Suppressor macrophage (primary cell): ENCODE measurements at regions not wholly inside any gene's neighbourhood (a gene's known extent, or its start where the extent isn't known, plus 50 kb on each side); places are given as distances from the start of the nearest gene placed in this dataset.
"Not testable (repeated sequence)": the region's sequence is repeated elsewhere in the genome, so short reads cannot be mapped to it uniquely, and the experiment has no call there.

Experiments used
- DNase-seq, 4 experiments: peaks; one replicate each; pipeline ENCODE4 v3.0.0-alpha.2; 2020 to 2022

GRCh38 chr2:42995752-42996422, 203.5 kb upstream of the HAAO start:
- DNase-seq = no peak

- not testable (repeated sequence) for DNase-seq
Observed at GRCh38 chr2:42989283-42990081, 197.1 kb upstream of the HAAO start.

- DNase-seq = not testable (repeated sequence)
Observed at GRCh38 chr2:42988055-42988454, 195.7 kb upstream of the HAAO start.

- no peak for DNase-seq
Observed at GRCh38 chr2:42987112-42987922, 194.9 kb upstream of the HAAO start.

- no peak for DNase-seq
Observed at GRCh38 chr2:42984617-42985016, 192.2 kb upstream of the HAAO start.

GRCh38 chr2:42984081-42984480, 191.7 kb upstream of the HAAO start:
- DNase-seq = no peak

- DNase-seq = no peak
Observed at GRCh38 chr2:42980764-42981416, 188.5 kb upstream of the HAAO start.

GRCh38 chr2:42979870-42980763, 187.7 kb upstream of the HAAO start:
- no peak for DNase-seq

GRCh38 chr2:42979416-42979869, 187.1 kb upstream of the HAAO start:
- no peak for DNase-seq

- no peak for DNase-seq
Observed at GRCh38 chr2:42978887-42979415, 186.6 kb upstream of the HAAO start.

GRCh38 chr2:42978175-42978886, 185.9 kb upstream of the HAAO start:
- no peak for DNase-seq

- DNase-seq = peak in 1 of 4 experiments; percentile 25
Observed at GRCh38 chr2:42977270-42978174, 185.1 kb upstream of the HAAO start.

- DNase-seq = peak in 2 of 4 experiments; percentile 34 to 39
Observed at GRCh38 chr2:42976351-42976750, 184.0 kb upstream of the HAAO start.

- DNase-seq = peak; percentile 51 to 76 (median 66)
Observed at GRCh38 chr2:42974721-42975717, 182.6 kb upstream of the HAAO start.

GRCh38 chr2:42974169-42974720, 181.9 kb upstream of the HAAO start:
- DNase-seq = no peak

GRCh38 chr2:42973726-42974125, 181.3 kb upstream of the HAAO start:
- DNase-seq = peak in 2 of 4 experiments; percentile 37 to 39

- DNase-seq = not testable (repeated sequence)
Observed at GRCh38 chr2:42972933-42973516, 180.6 kb upstream of the HAAO start.
